ENCODE measurements at regions not wholly inside any gene's neighbourhood (a gene's known extent, or its start where the extent isn't known, plus 50 kb on each side); places are given as distances from the start of the nearest gene placed in this dataset.

DNA sequence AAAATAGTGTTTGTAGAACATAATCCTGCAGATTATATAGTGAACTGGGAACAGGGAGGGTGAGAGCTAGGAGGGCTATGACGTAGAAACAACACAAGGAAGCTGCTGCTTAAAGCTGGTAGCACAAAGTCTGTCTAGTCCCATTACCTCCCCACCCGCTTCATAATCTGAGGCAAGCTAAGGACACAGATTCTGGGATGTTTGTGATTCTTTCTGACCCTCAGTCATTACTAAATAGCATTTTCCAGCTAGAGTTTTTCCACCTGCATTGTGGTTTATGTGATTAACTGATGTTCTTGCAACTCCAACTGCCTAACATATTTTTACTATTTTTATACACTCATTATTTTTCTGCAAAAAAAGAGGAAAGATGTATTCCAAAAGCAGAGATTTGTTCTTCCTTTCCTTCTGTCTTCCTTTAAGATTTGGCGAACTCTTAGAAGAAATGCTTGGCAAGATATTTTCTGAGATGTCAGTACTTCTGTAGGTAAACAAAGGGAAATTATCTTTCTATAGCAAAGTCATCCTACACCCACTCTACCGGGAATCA is 293.2 kb upstream of the FAR2 start:
- Histone ChIP-seq H3K79me2 (replicated peaks; ENCODE audit: insufficient read depth, low read length) (no peaks in the 10 kb centered on the region), H3K27me3 (ENCODE audit: insufficient read depth, low read depth, low read length) (no peaks in the 10 kb centered on the region), H3K9me2 (ENCODE audit: insufficient read depth, low read length) (no peaks in the 10 kb centered on the region), H3K4me2 (ENCODE audit: low read length) (no peak overlapping the region), H3K27ac (ENCODE audit: low read length) (no peak overlapping the region), H3K4me3 (ENCODE audit: low read length) (no peak overlapping the region), H3K9ac (ENCODE audit: low read length) (no peak overlapping the region), H2AFZ (ENCODE audit: low read depth, low read length) (no peak overlapping the region), H3F3A (ENCODE audit: insufficient read depth, low read length, poor library complexity, severe bottlenecking) (no peaks in the 10 kb centered on the region), H3K36me3 (ENCODE audit: insufficient read depth, low read length) (no peaks in the 10 kb centered on the region), H3K9me3 (ENCODE audit: low read length) (no peaks in the 10 kb centered on the region), H4K20me1 (ENCODE audit: insufficient read depth) (no peaks in the 10 kb centered on the region)
- TF ChIP-seq, protein P1, sequence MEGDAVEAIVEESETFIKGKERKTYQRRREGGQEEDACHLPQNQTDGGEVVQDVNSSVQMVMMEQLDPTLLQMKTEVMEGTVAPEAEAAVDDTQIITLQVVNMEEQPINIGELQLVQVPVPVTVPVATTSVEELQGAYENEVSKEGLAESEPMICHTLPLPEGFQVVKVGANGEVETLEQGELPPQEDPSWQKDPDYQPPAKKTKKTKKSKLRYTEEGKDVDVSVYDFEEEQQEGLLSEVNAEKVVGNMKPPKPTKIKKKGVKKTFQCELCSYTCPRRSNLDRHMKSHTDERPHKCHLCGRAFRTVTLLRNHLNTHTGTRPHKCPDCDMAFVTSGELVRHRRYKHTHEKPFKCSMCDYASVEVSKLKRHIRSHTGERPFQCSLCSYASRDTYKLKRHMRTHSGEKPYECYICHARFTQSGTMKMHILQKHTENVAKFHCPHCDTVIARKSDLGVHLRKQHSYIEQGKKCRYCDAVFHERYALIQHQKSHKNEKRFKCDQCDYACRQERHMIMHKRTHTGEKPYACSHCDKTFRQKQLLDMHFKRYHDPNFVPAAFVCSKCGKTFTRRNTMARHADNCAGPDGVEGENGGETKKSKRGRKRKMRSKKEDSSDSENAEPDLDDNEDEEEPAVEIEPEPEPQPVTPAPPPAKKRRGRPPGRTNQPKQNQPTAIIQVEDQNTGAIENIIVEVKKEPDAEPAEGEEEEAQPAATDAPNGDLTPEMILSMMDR (IDR thresholded peaks at IDR 0.05; ENCODE audit: poor library complexity, severe bottlenecking), result no peak
- no peak for TF ChIP-seq POLR2AphosphoS5 (IDR thresholded peaks at IDR 0.05)

DNA sequence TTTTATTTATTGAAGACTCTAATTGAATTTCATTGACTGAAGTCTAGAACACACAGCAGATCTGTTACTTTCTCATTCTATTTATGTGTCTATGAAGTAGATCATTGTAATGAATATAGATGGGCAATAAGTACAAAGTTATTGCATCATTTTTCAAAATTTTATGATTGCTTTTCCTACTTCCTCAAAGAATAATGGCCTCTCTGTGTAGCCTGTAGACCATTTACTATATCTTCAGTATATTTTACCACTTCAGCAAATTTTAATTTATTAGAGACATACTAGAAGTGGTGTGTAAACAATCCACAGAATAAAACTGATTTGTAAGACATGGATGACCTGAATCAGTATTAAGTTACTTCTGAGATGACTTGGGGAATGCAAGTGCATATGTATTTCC is 291.7 kb upstream of the FAR2 start:
- TF ChIP-seq EZH2 (IDR thresholded peaks at IDR 0.05; ENCODE audit: borderline replicate concordance, insufficient read depth, low read length, poor library complexity, severe bottlenecking) (no peak), POLR2AphosphoS5 (IDR thresholded peaks at IDR 0.05) (no peak), EP300 (conservative IDR thresholded peaks at IDR 0.05; ENCODE audit: poor library complexity, severe bottlenecking) (no peak), RAD21 (conservative IDR thresholded peaks at IDR 0.05) (no peak), MXI1 (conservative IDR thresholded peaks at IDR 0.05; ENCODE audit: poor library complexity, severe bottlenecking) (no peak), SMC3 (conservative IDR thresholded peaks at IDR 0.05; ENCODE audit: poor library complexity) (no peak), TAF1 (IDR thresholded peaks at IDR 0.05; ENCODE audit: low read depth) (no peak)
- TF ChIP-seq, protein P1 (IDR thresholded peaks at IDR 0.05; ENCODE audit: poor library complexity, severe bottlenecking), result no peak
- TF ChIP-seq, protein P2, sequence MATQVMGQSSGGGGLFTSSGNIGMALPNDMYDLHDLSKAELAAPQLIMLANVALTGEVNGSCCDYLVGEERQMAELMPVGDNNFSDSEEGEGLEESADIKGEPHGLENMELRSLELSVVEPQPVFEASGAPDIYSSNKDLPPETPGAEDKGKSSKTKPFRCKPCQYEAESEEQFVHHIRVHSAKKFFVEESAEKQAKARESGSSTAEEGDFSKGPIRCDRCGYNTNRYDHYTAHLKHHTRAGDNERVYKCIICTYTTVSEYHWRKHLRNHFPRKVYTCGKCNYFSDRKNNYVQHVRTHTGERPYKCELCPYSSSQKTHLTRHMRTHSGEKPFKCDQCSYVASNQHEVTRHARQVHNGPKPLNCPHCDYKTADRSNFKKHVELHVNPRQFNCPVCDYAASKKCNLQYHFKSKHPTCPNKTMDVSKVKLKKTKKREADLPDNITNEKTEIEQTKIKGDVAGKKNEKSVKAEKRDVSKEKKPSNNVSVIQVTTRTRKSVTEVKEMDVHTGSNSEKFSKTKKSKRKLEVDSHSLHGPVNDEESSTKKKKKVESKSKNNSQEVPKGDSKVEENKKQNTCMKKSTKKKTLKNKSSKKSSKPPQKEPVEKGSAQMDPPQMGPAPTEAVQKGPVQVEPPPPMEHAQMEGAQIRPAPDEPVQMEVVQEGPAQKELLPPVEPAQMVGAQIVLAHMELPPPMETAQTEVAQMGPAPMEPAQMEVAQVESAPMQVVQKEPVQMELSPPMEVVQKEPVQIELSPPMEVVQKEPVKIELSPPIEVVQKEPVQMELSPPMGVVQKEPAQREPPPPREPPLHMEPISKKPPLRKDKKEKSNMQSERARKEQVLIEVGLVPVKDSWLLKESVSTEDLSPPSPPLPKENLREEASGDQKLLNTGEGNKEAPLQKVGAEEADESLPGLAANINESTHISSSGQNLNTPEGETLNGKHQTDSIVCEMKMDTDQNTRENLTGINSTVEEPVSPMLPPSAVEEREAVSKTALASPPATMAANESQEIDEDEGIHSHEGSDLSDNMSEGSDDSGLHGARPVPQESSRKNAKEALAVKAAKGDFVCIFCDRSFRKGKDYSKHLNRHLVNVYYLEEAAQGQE (IDR thresholded peaks at IDR 0.05; ENCODE audit: borderline replicate concordance), result no peak
- Histone ChIP-seq H3K36me3 (ENCODE audit: insufficient read depth, low read length) (no peaks in the 10 kb centered on the region), H3K4me2 (ENCODE audit: low read length) (no peak overlapping the region), H2AFZ (ENCODE audit: low read depth, low read length) (no peak overlapping the region), H3K27me3 (ENCODE audit: insufficient read depth, low read depth, low read length) (no peaks in the 10 kb centered on the region), H3K27ac (ENCODE audit: low read length) (no peak overlapping the region), H3F3A (ENCODE audit: insufficient read depth, low read length, poor library complexity, severe bottlenecking) (no peaks in the 10 kb centered on the region), H3K9ac (ENCODE audit: low read length) (no peak overlapping the region), H3K9me2 (ENCODE audit: insufficient read depth, low read length) (no peaks in the 10 kb centered on the region), H3K79me2 (replicated peaks; ENCODE audit: insufficient read depth, low read length) (no peaks in the 10 kb centered on the region), H4K20me1 (ENCODE audit: insufficient read depth) (no peaks in the 10 kb centered on the region), H3K4me3 (ENCODE audit: low read length) (no peak overlapping the region), H3K9me3 (ENCODE audit: low read length) (no peaks in the 10 kb centered on the region)
